Glomerular visceral epithelial cell (primary cell): ENCODE measurements at regions not wholly inside any gene's neighbourhood (a gene's known extent, or its start where the extent isn't known, plus 50 kb on each side); places are given as distances from the start of the nearest gene placed in this dataset.
A peak's percentile ranks its signal among the peaks of the same experiment; 100 is the strongest.
"Not testable (repeated sequence)": the region's sequence is repeated elsewhere in the genome, so short reads cannot be mapped to it uniquely, and the experiment has no call there.

Source experiments
- DNase-seq: peaks from one replicate; pipeline ENCODE4 v3.0.0-alpha.2; 2016; ENCODE audit errors: extremely low spot score

GRCh38 chr2:175755656-175756386, 246.2 kb downstream of the LNPK start:
- DNase-seq, result no peak

GRCh38 chr2:175755169-175755568, 246.9 kb downstream of the LNPK start:
- no peak for DNase-seq

GRCh38 chr2:175750195-175750594, 251.9 kb downstream of the LNPK start:
- DNase-seq, result no peak

GRCh38 chr2:175745911-175746310, 256.2 kb downstream of the LNPK start:
- DNase-seq, result no peak

GRCh38 chr2:175744000-175744399, 258.1 kb downstream of the LNPK start:
- DNase-seq, result no peak

GRCh38 chr2:175743011-175743410, 259.1 kb downstream of the LNPK start:
- DNase-seq, result no peak

- peak; percentile 51 for DNase-seq
Observed at GRCh38 chr2:175742367-175742766, 259.7 kb downstream of the LNPK start.

- no peak for DNase-seq
Observed at GRCh38 chr2:175741164-175741563, 260.9 kb downstream of the LNPK start.

GRCh38 chr2:175737722-175738361, 264.2 kb downstream of the LNPK start:
- no peak for DNase-seq

GRCh38 chr2:175734686-175735085, 267.4 kb downstream of the LNPK start:
- DNase-seq, result no peak

GRCh38 chr2:175732531-175732930, 269.5 kb downstream of the LNPK start:
- DNase-seq, result no peak

GRCh38 chr2:175730050-175730449, 272.0 kb downstream of the LNPK start:
- DNase-seq, result no peak

- DNase-seq, result no peak
Observed at GRCh38 chr2:175729049-175729706, 272.9 kb downstream of the LNPK start.

GRCh38 chr2:175728032-175728431, 274.0 kb downstream of the LNPK start:
- no peak for DNase-seq

GRCh38 chr2:175726223-175726622, 275.8 kb downstream of the LNPK start:
- DNase-seq, result no peak

- no peak for DNase-seq
Observed at GRCh38 chr2:175709248-175709647, 292.8 kb downstream of the LNPK start.

- no peak for DNase-seq
Observed at GRCh38 chr2:175707322-175707721, 294.7 kb downstream of the LNPK start.

- DNase-seq, result not testable (repeated sequence)
Observed at GRCh38 chr2:175704568-175704967, 297.5 kb downstream of the LNPK start.

GRCh38 chr2:175698061-175698460, 304.0 kb downstream of the LNPK start:
- no peak for DNase-seq

GRCh38 chr2:175690113-175690837, 311.8 kb downstream of the LNPK start:
- DNase-seq, result peak; percentile 65

- no peak for DNase-seq
Observed at GRCh38 chr2:175688243-175688642, 313.8 kb downstream of the LNPK start.

GRCh38 chr2:175687465-175687864, 314.6 kb downstream of the LNPK start:
- DNase-seq, result no peak
